GM21528 (cell line): ENCODE measurements at regions not wholly inside any gene's neighbourhood (a gene's known extent, or its start where the extent isn't known, plus 50 kb on each side); places are given as distances from the start of the nearest gene placed in this dataset.
"Not testable (repeated sequence)": the region's sequence is repeated elsewhere in the genome, so short reads cannot be mapped to it uniquely, and the experiment has no call there.

Experiments used
- ATAC-seq: cut with Tn5 transposase; IDR thresholded peaks from one replicate; pipeline ENCODE4 v1.9.1; 2021; ENCODE audit warnings: mild to moderate bottlenecking, moderate library complexity; ENCODE audit not compliant: unreplicated experiment, low FRiP score

- not testable (repeated sequence) for ATAC-seq
Measured at GRCh38 chr12:17564630-17565029, 525.4 kb downstream of the RERGL start.

DNA sequence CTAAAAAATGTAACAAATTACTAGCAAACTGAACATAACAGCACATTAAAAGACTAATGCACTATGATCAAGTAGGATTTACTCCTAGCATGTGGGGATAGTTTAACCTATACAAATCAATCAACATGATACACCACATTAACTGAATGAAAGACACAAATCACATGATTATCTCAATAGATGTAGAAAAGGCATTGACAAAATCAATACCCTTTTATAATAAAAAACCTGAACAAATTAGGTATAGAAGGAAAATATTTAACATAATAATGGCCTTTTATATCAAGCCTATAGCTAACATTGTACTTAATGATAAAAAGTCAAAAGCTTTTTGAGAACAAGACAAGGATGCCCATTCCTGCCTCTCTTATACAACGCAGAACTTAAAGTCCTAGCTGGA lies 540.0 kb downstream of the RERGL start:
- no peak for ATAC-seq

GRCh38 chr12:17540921-17541320 lies 549.1 kb downstream of the RERGL start:
- ATAC-seq, result no peak

- ATAC-seq, result no peak
Measured at GRCh38 chr12:17528394-17528793, 561.6 kb downstream of the RERGL start.

GRCh38 chr12:17527021-17527420 lies 563.0 kb downstream of the RERGL start:
- no peak for ATAC-seq

- ATAC-seq, result no peak
Measured at GRCh38 chr12:17511369-17511768, 578.6 kb downstream of the RERGL start.

DNA sequence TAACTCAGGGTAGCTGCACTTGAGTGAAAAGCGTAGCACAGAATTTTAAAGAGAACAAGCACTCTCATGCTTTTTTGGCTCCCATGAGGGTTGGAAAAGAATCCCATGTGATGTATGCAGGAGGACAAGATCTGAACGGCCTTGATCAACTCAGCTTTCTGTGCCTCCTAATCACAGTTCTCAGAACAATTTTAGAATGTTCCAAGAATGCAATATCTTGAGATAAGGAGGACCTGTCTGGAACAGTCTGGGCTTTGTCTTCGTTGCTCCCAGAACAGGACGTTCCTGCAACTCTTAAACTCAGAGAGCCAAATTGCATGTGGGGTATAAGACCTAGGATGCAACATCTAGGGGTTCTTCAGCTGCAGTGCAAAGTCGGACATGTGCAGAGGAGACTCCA lies 582.7 kb downstream of the RERGL start:
- ATAC-seq, result no peak

GRCh38 chr12:17503742-17504141 lies 586.3 kb downstream of the RERGL start:
- ATAC-seq, result no peak

DNA sequence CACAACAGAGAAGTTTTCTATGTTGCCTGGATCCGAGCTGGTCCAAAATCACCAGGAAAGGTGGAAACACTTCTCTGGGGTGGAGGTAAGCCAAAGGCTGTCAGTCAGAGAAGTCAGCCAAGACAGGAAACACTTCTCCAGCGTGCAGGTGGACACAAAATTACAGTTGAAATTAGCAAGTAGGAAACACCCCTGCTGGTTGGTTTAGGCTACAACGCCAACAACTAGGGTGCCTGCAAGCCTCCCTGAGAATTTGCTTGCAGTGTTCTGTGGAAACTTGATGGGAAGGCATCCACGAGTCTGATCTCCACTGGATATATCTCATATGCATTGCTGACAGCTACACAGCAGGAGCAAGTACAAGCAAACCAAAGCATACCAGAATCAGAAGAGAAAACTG lies 600.5 kb downstream of the RERGL start:
- ATAC-seq, result no peak

GRCh38 chr12:17478908-17479673 lies 610.9 kb downstream of the RERGL start:
- ATAC-seq, result no peak

GRCh38 chr12:17470460-17470859 lies 619.5 kb downstream of the RERGL start:
- ATAC-seq, result no peak

- ATAC-seq, result no peak
Measured at GRCh38 chr12:17459214-17459613, 630.8 kb downstream of the RERGL start.

GRCh38 chr12:17456486-17456885 lies 633.5 kb downstream of the RERGL start:
- ATAC-seq, result no peak

GRCh38 chr12:17438141-17438540 lies 651.9 kb downstream of the RERGL start:
- ATAC-seq, result no peak

DNA sequence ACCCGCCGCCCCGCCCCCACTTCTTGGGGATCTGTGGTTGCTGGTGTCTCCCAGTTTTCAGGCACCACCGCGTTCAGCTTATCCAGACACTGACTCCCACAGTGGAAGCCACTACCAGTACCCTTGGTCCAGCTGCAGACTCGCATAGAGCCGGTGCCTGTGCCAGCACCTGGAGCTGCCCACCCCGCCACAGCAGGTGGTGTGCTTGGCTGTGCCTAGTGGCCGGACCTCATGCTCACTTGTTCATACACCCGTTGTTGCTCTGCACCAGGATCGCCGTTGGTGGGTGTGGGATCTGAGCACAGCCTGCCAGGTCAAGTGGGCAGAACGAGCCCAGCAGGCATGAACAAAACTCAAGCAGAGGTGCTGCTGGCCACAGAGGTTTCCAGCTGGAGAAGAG lies 673.2 kb downstream of the RERGL start:
- no peak for ATAC-seq

DNA sequence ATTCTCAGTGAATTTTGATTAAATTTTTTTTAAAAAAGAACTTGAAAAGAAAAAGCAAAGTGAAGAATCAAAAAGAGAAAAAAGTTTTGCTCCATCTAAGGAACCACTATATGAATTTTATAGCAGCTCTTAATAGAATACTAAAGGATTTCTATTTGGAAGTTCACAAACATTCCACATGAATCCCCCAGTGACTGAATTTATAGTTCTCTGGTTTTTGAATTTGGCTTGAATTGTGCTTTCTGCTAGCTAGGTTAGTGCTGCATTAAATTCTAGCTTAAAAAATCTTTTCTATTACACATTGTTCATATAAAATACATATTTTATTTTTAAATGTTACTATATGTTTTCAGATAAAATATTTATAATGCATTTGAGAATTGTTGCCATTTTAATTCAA lies 675.4 kb downstream of the RERGL start:
- ATAC-seq, result no peak

DNA sequence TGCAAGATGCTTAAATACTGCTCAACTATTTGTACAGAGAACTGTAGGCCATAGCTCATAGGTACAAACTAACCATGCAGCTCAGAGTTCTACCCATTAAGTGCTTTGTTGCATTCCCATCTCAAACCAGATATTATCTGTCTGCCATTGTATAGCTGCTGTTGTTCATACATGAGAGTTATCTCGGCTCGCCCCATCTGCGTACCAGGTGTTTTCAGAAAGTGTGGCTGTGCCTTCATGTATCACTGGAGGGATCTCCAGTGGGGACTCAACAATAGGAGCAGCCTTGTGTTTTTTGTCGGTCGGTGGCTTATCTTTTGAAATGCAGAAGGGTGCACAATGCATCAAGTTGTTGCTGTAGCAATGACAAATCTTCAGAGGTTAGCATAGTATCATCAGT lies 678.3 kb downstream of the RERGL start:
- no peak for ATAC-seq

GRCh38 chr12:17388679-17389078 lies 701.3 kb downstream of the RERGL start:
- ATAC-seq, result no peak

GRCh38 chr12:17383321-17383720 lies 706.7 kb downstream of the RERGL start:
- ATAC-seq, result no peak

DNA sequence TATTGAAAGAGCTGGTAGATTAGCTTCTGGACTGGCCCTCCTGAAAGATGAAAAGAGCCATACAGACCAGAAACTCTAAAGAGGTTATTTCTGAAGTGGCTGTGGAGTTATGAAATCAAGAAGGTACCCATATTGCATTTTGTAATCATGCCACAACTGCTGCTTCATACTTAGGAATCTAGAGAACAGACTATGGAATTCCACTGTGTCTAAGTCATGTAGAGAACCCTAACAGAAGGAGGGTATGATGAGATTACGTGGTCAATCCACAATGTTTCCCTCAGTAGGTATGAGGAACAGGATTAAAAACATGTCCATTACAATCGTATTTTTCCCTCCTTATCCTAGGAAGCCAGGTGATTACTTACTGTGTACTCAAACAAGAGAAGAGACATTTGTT lies 708.8 kb downstream of the RERGL start:
- no peak for ATAC-seq

DNA sequence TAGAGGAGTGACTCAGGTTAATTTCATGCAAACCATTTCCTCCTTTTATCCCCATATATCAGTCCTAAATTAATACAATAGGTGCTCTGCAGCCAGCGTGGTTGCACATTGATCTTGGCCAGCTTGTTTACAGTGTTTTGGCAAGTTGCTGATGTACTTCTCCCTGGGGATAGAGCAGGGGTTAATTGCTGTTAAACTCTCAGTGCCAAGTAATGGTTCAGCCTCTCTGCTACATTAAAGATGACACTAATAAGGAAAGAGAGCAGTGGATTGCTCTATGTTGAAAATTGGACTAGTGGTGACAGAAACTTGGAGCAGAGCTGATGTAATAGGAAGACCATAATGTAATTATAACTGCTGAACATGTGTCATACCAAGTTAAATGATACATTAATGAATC lies 717.5 kb downstream of the RERGL start:
- no peak for ATAC-seq

- ATAC-seq, result no peak
Measured at GRCh38 chr12:17371491-17372215, 718.3 kb downstream of the RERGL start.
